Effector memory CD4-positive, alpha-beta T cell (primary cell): ENCODE measurements at regions not wholly inside any gene's neighbourhood (a gene's known extent, or its start where the extent isn't known, plus 50 kb on each side); places are given as distances from the start of the nearest gene placed in this dataset.

Experiments
- DNase-seq, 3 donors: peaks; one replicate each; pipeline ENCODE4 v3.0.0-alpha.2; 2020
- H3K27ac ChIP-seq: 2 replicates; pipeline ENCODE4 v1.7.0; 2013; ENCODE audit warnings: mild to moderate bottlenecking, low read length, moderate library complexity; ENCODE audit not compliant: insufficient read depth, poor library complexity, severe bottlenecking
- H3K27me3 ChIP-seq: replicated peaks from 2 replicates; pipeline ENCODE4 v1.7.0; 2013; ENCODE audit warnings: mild to moderate bottlenecking, low read length; ENCODE audit not compliant: insufficient read depth, control insufficient read depth, poor library complexity, severe bottlenecking
- H3K36me3 ChIP-seq: 2 replicates; pipeline ENCODE4 v1.7.0; 2013; ENCODE audit warnings: mild to moderate bottlenecking, low read length, moderate library complexity; ENCODE audit not compliant: control insufficient read depth, insufficient read depth
- H3K4me1 ChIP-seq: 2 replicates; pipeline ENCODE4 v1.7.0; 2013; ENCODE audit warnings: low read length, mild to moderate bottlenecking; ENCODE audit not compliant: control insufficient read depth, insufficient read depth, poor library complexity, severe bottlenecking
- H3K4me3 ChIP-seq: 2 replicates; pipeline ENCODE4 v1.7.0; 2013; ENCODE audit warnings: low read length, low read depth, mild to moderate bottlenecking; ENCODE audit not compliant: insufficient read depth, poor library complexity, severe bottlenecking
- H3K9me3 ChIP-seq: 2 replicates; pipeline ENCODE4 v1.7.0; 2013; ENCODE audit warnings: mild to moderate bottlenecking, low read length, moderate library complexity; ENCODE audit not compliant: control insufficient read depth

GRCh38 chr3:103653996-103654395 lies 1219.2 kb downstream of the ZPLD1 start:
- DNase-seq: no peak
- H3K27me3 ChIP-seq: no peaks in the 10 kb centered on the region
- H3K9me3 ChIP-seq: no peaks in the 10 kb centered on the region
- H3K4me1 ChIP-seq: no peaks in the 10 kb centered on the region
- no peak overlapping the region for H3K4me3 ChIP-seq
- H3K36me3 ChIP-seq: no peaks in the 10 kb centered on the region
- H3K27ac ChIP-seq: no peak overlapping the region

DNA sequence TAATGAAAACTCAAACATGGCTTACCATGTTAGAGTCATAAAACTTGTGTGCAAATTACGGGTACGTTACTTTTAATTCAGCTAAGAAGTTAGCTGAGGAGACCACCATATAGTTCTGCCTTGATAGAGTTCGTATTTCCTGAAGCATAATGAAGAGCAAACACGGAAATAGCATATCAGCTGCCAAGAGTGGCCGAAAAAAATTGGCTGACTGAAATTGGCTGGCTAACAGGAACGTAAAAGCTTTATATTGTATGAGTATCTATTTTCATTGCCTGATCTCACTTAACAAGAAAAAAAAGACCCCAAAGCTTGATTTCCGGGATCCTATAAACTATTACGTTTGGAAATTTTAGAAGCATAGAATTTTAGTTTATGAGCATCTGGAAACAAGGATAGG lies 1222.9 kb downstream of the ZPLD1 start:
- H3K4me3 ChIP-seq: no peak overlapping the region
- H3K9me3 ChIP-seq: no peaks in the 10 kb centered on the region
- H3K27ac ChIP-seq: no peak overlapping the region
- no peaks in the 10 kb centered on the region for H3K4me1 ChIP-seq
- no peaks in the 10 kb centered on the region for H3K36me3 ChIP-seq
- DNase-seq: no peak
- no peaks in the 10 kb centered on the region for H3K27me3 ChIP-seq

DNA sequence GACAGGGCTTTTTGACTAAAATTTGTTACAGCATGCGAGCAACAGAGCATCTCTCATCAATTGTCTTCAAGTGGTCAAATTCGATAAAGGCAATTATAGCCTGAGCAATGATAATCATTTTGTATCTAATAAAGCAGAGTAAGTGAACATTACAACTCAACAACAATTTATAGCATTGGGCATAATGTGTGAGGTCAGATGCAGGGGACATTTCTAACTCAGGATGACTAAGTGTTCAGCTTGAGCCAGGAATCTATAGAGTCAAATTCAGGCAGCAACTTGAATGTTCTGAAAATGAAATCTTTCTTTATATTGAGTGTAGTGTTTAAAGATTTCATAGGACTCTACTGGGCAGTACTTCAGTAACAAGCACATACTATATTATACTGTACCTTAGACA lies 1226.0 kb downstream of the ZPLD1 start:
- H3K4me1 ChIP-seq: no peaks in the 10 kb centered on the region
- no peak for DNase-seq
- H3K27ac ChIP-seq: no peak overlapping the region
- no peaks in the 10 kb centered on the region for H3K9me3 ChIP-seq
- no peaks in the 10 kb centered on the region for H3K27me3 ChIP-seq
- H3K4me3 ChIP-seq: no peak overlapping the region
- H3K36me3 ChIP-seq: no peaks in the 10 kb centered on the region

DNA sequence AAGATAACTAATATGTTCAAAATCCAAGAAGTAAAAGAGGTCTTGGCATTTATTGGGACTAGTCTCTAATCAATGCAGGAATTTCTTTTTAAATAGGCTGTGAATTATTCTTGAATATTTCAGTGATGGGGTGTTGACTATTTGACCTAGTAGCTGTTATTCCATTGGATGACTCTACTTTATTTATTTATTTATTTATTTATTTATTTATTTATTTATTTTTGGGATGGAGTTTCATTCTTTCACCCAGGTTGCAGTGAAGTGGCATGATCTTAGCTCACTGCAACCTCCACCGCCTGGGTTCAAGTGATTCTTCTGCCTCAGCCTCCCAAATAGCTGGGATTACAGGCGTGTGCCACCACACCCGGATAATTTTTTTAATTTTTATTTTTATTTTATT lies 1227.8 kb downstream of the ZPLD1 start:
- no peaks in the 10 kb centered on the region for H3K4me1 ChIP-seq
- no peaks in the 10 kb centered on the region for H3K36me3 ChIP-seq
- DNase-seq: no peak
- H3K27ac ChIP-seq: no peak overlapping the region
- H3K9me3 ChIP-seq: no peaks in the 10 kb centered on the region
- no peak overlapping the region for H3K4me3 ChIP-seq
- no peaks in the 10 kb centered on the region for H3K27me3 ChIP-seq

DNA sequence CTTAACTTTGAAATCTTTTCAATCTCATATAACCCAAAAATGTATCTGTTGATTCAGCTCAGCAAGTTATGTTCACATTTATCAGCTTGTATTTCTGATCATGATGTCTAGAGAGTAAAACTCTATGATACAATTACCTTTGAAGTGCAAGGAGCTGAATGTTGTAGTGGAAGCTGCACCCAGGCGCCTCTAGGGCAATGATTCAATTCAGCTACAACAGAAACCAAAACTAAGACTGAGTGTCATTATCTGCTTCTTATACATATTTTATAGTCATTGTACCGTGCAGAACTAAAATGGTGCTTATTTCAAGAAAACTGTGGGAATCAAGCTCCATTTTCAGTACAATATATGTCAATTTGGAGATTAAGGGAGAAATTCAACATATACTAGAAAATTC lies 1237.5 kb downstream of the ZPLD1 start:
- no peaks in the 10 kb centered on the region for H3K9me3 ChIP-seq
- no peak overlapping the region for H3K27ac ChIP-seq
- no peak overlapping the region for H3K4me3 ChIP-seq
- no peaks in the 10 kb centered on the region for H3K27me3 ChIP-seq
- H3K4me1 ChIP-seq: no peaks in the 10 kb centered on the region
- no peak for DNase-seq
- no peaks in the 10 kb centered on the region for H3K36me3 ChIP-seq

GRCh38 chr3:103684904-103685303 lies 1250.1 kb downstream of the ZPLD1 start:
- no peak overlapping the region for H3K27ac ChIP-seq
- H3K36me3 ChIP-seq: no peaks in the 10 kb centered on the region
- H3K9me3 ChIP-seq: no peaks in the 10 kb centered on the region
- DNase-seq: no peak
- H3K4me1 ChIP-seq: no peaks in the 10 kb centered on the region
- no peak overlapping the region for H3K4me3 ChIP-seq
- no peaks in the 10 kb centered on the region for H3K27me3 ChIP-seq

GRCh38 chr3:103685939-103686338 lies 1251.1 kb downstream of the ZPLD1 start:
- Histone ChIP-seq H3K9me3 (no peaks in the 10 kb centered on the region), H3K4me3 (no peak overlapping the region), H3K36me3 (no peaks in the 10 kb centered on the region), H3K4me1 (no peaks in the 10 kb centered on the region), H3K27ac (no peak overlapping the region), H3K27me3 (no peaks in the 10 kb centered on the region)
- DNase-seq: no peak

DNA sequence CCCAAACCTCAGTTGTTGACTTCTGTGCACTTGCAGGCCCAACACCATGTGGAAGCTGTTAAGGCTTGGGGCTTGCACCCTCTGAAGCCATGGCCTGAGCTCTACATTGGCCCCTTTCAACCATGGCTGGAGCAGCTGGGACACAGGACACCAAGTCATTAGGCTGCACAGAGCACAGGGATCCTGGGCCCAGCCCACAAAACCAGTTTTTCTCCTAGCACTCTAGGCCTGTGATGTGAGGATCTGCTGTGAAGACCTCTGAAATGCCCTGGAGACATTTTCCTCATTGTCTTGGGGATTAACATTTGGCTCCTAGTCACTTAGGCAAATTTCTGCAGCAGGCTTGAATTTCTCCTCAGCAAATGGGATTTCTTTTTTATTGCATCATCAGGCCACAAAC lies 1255.7 kb downstream of the ZPLD1 start:
- Histone ChIP-seq H3K36me3 (no peaks in the 10 kb centered on the region), H3K4me1 (no peaks in the 10 kb centered on the region), H3K9me3 (no peaks in the 10 kb centered on the region), H3K27me3 (no peaks in the 10 kb centered on the region), H3K4me3 (no peak overlapping the region), H3K27ac (no peak overlapping the region)
- no peak for DNase-seq

GRCh38 chr3:103693831-103694230 lies 1259.0 kb downstream of the ZPLD1 start:
- no peaks in the 10 kb centered on the region for H3K27me3 ChIP-seq
- no peaks in the 10 kb centered on the region for H3K9me3 ChIP-seq
- DNase-seq: no peak
- no peaks in the 10 kb centered on the region for H3K36me3 ChIP-seq
- no peaks in the 10 kb centered on the region for H3K4me1 ChIP-seq
- H3K27ac ChIP-seq: no peak overlapping the region
- no peak overlapping the region for H3K4me3 ChIP-seq

GRCh38 chr3:103698646-103699045 lies 1263.8 kb downstream of the ZPLD1 start:
- Histone ChIP-seq H3K27me3 (no peaks in the 10 kb centered on the region), H3K36me3 (no peaks in the 10 kb centered on the region), H3K9me3 (no peaks in the 10 kb centered on the region), H3K4me1 (no peaks in the 10 kb centered on the region), H3K4me3 (no peak overlapping the region), H3K27ac (no peak overlapping the region)
- no peak for DNase-seq

DNA sequence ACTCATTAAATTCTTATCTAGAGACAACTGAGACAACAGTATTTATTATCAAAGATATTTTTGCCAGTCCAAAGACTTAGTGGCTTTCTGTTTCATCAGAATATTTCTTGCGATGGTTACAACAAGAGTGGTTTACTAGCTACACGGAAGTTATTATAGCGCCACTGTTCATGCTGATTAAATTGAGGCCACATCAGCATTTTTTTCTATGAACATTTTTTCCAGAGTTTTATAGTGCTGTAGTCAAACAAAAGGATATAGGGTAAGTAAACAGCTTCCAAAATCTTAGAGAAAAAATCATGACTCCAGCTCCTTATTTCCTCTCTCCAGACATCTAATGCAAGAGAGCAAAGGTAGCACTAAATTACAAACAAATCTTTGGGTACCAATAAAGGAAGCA lies 1264.4 kb downstream of the ZPLD1 start:
- H3K4me1 ChIP-seq: no peaks in the 10 kb centered on the region
- H3K9me3 ChIP-seq: no peaks in the 10 kb centered on the region
- H3K27me3 ChIP-seq: no peaks in the 10 kb centered on the region
- no peak overlapping the region for H3K27ac ChIP-seq
- no peak overlapping the region for H3K4me3 ChIP-seq
- H3K36me3 ChIP-seq: no peaks in the 10 kb centered on the region
- DNase-seq: no peak
